Pancreas (tissue), 10 donors: ENCODE measurements at regions not wholly inside any gene's neighbourhood (a gene's known extent, or its start where the extent isn't known, plus 50 kb on each side); places are given as distances from the start of the nearest gene placed in this dataset.

Source experiments
- ATAC-seq, 4 donors: fragments of 200-7000 bp; cut with Tn5 transposase; one replicate each; pipeline versions ENCODE4 v1.8.0 to v1.9.1; 2020; ENCODE audit warnings: mild to moderate bottlenecking in 4 of 4, moderate library complexity in 4 of 4
- DNase-seq, 6 donors: peaks; one replicate each; pipeline ENCODE4 v3.0.0-alpha.2; 2020
- FAIRE-seq: peaks from 2 replicates; lab custom pipeline; 2012; peaks lifted over from hg19 to GRCh38; lab: Jason Lieb, UNC
- H3K27ac ChIP-seq, 4 donors: fragments of 200-600 bp; sonication (generic); 1 replicate in 3 of 4; 2 replicates in 1 of 4; pipeline versions ENCODE4 v1.5.0 to v1.8.0; 2020
- H3K27me3 ChIP-seq, 4 donors: fragments of 200-600 bp; one replicate each; pipeline ENCODE4 v1.8.0; 2021
- H3K36me3 ChIP-seq, 3 donors: fragments of 200-600 bp; sonication (generic) in 1 of 3; one replicate each; pipeline versions ENCODE4 v1.5.0 to v1.8.0; 2020 to 2021
- H3K4me1 ChIP-seq, 3 donors: fragments of 200-600 bp; one replicate each; pipeline ENCODE4 v1.8.0; 2021
- H3K4me3 ChIP-seq, 4 donors: fragments of 200-600 bp; sonication (generic) in 2 of 4; one replicate each; pipeline versions ENCODE4 v1.5.0 to v1.8.0; 2020 to 2021
- H3K9me3 ChIP-seq, 4 donors: fragments of 200-600 bp; one replicate each; pipeline ENCODE4 v1.8.0; 2021
- WGBS, 2 donors: extraction: QIAGEN DNeasy Blood & Tissue Kit; methylation state at CpG; one replicate each; pipeline ENCODE4 v1.1.7; 2013; 5-methylcytosine and 5-hydroxymethylcytosine counted together
- intact Hi-C, 3 donors: fragments of 100-400 bp; cut with DNase I; formaldehyde crosslinking; loops; one replicate each; pipeline versions ENCODE4 v1.11.1 to v1.14.2; 2022
- TF ChIP-seq, protein P1 (sequence below), 4 donors: fragments of 200-600 bp; sonication (generic) in 3 of 4; IDR thresholded peaks; one replicate each; pipeline versions ENCODE4 v1.5.0 to v1.8.0; 2021; ENCODE audit warnings: antibody characterized with exemption in 4 of 4
- donor health status: healthy with polysubstance abuse.
- donor health status: DM: no; HTN: no; CAD: no; lungs with moderate emphysema.
- donor health status: DM: no; HTN: no; CAD: no.
- donor health status: control.
- donor health status: control.
- donor health status: Bipolar disorder and iron deficiency.
- donor health status: DM: yes; HTN: yes; CAD: no.
- donor health status: DM: no; HTN: no; CAD: no.
- donor health status: DM: no; HTN: no; CAD: no.
- donor health status: DM: yes; HTN: yes; CAD: no.

DNA sequence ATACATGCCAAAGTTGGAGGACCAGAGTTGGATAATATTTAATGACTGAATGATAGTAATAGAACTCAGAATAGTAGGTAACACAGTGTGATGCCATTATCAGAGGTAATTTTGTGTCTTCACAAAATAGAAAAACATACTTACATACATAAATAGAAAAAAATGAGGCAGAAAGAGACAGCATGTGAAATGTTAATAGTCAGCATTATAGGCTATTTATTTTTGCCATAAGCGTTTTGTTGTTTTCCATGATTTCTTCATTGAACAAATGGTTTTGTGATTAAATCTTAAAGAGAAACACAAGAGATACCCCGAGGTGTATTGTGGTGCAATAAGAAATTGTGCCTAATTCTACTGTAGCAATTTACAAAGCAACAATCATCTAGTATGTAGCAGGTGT is 626.3 kb downstream of the KCNJ2 start:
- Histone ChIP-seq H3K9me3 (no peaks in the 10 kb centered on the region), H3K27ac (no peak overlapping the region), H3K4me1 (no peaks in the 10 kb centered on the region), H3K36me3 (no peaks in the 10 kb centered on the region), H3K4me3 (no peak overlapping the region), H3K27me3 (no peaks in the 10 kb centered on the region)
- ATAC-seq (no peak), DNase-seq (no peak), FAIRE-seq (no peak)
- TF ChIP-seq, protein P1, sequence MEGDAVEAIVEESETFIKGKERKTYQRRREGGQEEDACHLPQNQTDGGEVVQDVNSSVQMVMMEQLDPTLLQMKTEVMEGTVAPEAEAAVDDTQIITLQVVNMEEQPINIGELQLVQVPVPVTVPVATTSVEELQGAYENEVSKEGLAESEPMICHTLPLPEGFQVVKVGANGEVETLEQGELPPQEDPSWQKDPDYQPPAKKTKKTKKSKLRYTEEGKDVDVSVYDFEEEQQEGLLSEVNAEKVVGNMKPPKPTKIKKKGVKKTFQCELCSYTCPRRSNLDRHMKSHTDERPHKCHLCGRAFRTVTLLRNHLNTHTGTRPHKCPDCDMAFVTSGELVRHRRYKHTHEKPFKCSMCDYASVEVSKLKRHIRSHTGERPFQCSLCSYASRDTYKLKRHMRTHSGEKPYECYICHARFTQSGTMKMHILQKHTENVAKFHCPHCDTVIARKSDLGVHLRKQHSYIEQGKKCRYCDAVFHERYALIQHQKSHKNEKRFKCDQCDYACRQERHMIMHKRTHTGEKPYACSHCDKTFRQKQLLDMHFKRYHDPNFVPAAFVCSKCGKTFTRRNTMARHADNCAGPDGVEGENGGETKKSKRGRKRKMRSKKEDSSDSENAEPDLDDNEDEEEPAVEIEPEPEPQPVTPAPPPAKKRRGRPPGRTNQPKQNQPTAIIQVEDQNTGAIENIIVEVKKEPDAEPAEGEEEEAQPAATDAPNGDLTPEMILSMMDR (IDR thresholded peaks at IDR 0.05) = no peak
- 66% methylated on average over 2 of the region's 2 CpGs for WGBS, 2 donors
- intact Hi-C loops = no loop called here

DNA sequence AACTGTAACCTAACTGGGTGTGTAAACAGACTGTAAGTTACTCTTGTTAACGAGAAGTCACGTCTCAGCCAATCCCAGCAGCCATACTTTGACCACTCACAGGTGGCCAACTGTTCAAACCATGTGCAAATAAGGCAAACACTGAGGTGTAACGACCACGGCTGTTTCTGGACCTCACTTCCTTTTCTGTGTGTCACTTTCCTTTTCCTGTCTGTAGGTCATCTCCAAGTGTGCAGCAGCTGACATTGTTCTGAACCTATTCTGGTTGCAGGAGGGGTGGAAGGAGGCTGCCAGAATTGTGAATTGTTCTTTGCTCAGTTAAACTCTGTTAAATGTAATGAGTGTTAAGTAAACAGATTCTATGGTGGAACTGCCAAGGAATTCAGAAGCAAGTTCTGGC is 627.4 kb downstream of the KCNJ2 start:
- no peaks in the 10 kb centered on the region for H3K27me3 ChIP-seq
- ATAC-seq (no peak), FAIRE-seq (no peak), DNase-seq (no peak)
- H3K27ac ChIP-seq = no peak overlapping the region
- no peaks in the 10 kb centered on the region for H3K36me3 ChIP-seq
- 66 to 79% methylated on average over 4 of the region's 4 CpGs for WGBS, 2 donors
- no peaks in the 10 kb centered on the region for H3K9me3 ChIP-seq
- intact Hi-C loops = no loop called here
- TF ChIP-seq, protein P1 (IDR thresholded peaks at IDR 0.05) = no peak
- H3K4me3 ChIP-seq = no peak overlapping the region
- no peaks in the 10 kb centered on the region for H3K4me1 ChIP-seq

DNA sequence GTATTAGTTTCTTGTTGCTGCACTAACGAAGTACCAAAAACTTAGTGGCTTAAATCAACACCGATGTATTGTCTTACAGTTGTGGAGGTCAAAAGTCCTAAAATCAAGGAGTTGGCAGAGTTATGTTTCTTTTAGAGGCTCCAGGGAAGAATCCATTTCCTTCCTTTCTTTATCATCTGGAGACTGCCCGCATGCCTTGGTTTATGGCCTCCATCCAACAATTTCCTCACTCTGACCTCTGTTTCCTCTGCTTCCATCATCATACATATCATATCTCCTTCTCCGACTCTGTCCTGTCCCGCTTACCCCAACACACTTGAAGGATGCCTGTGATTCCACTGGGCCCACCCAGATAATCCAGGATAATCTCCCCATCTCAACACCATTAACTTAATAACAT is 627.8 kb downstream of the KCNJ2 start:
- 70 to 80% methylated on average over 5 of the region's 5 CpGs for WGBS, 2 donors
- no peak for ATAC-seq
- FAIRE-seq = no peak
- no peaks in the 10 kb centered on the region for H3K36me3 ChIP-seq
- H3K27me3 ChIP-seq = no peaks in the 10 kb centered on the region
- H3K27ac ChIP-seq = no peak overlapping the region
- TF ChIP-seq, protein P1 (IDR thresholded peaks at IDR 0.05) = no peak
- no peaks in the 10 kb centered on the region for H3K9me3 ChIP-seq
- no peak overlapping the region for H3K4me3 ChIP-seq
- intact Hi-C loops = no loop called here
- DNase-seq = no peak
- H3K4me1 ChIP-seq = no peaks in the 10 kb centered on the region

DNA sequence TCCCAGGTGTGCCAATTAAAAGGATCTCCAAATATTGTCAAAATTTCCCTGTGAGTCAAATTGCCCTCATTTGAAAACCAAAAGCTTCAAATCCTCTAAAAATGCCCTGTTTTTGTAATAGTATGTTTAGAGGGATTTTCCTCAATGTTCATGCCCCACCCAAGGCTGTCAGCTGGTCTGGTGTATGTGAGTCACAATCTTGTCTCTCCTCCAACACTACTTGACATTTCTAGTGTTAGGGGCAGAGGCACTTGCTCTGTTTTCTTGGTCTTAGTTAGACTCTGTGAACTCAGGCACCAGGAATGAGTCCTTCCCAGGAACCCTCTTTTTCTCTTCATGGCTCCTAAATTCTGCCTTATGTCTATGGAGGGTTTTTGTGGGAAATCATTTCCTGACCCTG is 634.8 kb downstream of the KCNJ2 start:
- ATAC-seq (no peak), DNase-seq (no peak), FAIRE-seq (no peak)
- H3K27ac ChIP-seq = no peak overlapping the region
- intact Hi-C loops = no loop called here
- H3K36me3 ChIP-seq = no peaks in the 10 kb centered on the region
- no peaks in the 10 kb centered on the region for H3K27me3 ChIP-seq
- H3K9me3 ChIP-seq = no peaks in the 10 kb centered on the region
- no peaks in the 10 kb centered on the region for H3K4me1 ChIP-seq
- H3K4me3 ChIP-seq = no peak overlapping the region
- TF ChIP-seq, protein P1 (IDR thresholded peaks at IDR 0.05) = no peak

DNA sequence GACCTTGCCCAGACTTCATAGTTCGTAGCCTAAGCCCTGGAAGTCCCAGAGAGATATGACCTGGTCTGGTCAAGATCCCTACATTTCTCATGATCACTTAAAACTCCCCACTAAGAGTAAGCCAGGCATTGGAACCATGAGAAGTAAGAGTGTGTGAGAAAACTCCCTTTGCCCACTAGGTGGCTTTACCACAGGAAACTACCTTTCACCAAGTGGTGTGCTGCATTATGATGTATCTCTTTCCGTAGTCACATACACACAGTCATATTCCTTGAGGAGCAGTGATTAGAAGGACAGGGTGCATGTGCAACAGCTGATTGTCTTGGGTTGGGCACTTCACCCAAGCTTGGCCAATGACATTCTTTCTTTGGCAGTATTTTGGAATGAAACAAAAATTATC is 639.3 kb downstream of the KCNJ2 start:
- DNase-seq (no peak), FAIRE-seq (no peak), ATAC-seq (no peak)
- 50 to 74% methylated on average over 2 of the region's 2 CpGs for WGBS, 2 donors
- intact Hi-C loops = no loop called here
- H3K4me3 ChIP-seq = no peak overlapping the region
- no peaks in the 10 kb centered on the region for H3K4me1 ChIP-seq
- H3K9me3 ChIP-seq = no peaks in the 10 kb centered on the region
- no peaks in the 10 kb centered on the region for H3K27me3 ChIP-seq
- TF ChIP-seq, protein P1 (IDR thresholded peaks at IDR 0.05) = no peak
- no peak overlapping the region for H3K27ac ChIP-seq
- H3K36me3 ChIP-seq = no peaks in the 10 kb centered on the region
